ENCODE measurements at regions not wholly inside any gene's neighbourhood (a gene's known extent, or its start where the extent isn't known, plus 50 kb on each side); places are given as distances from the start of the nearest gene placed in this dataset.

- DNase-seq (ENCODE audit: insufficient read length): no peak
- no peak for TF ChIP-seq POLR2AphosphoS5 (IDR thresholded peaks at IDR 0.05; ENCODE audit: low read depth, low read length)
- TF ChIP-seq TAF1 (IDR thresholded peaks at IDR 0.05; ENCODE audit: borderline replicate concordance, low read depth, low read length): no peak
- no peak for TF ChIP-seq POLR2A (IDR thresholded peaks at IDR 0.05; ENCODE audit: low read depth, low read length)
- no peak for FAIRE-seq
These were observed 435.8 kb downstream of the SHQ1 start for GRCh38 chr3:72412340-72412956.

- DNase-seq (ENCODE audit: insufficient read length) (no peak), FAIRE-seq (no peak)
- no peak for TF ChIP-seq TAF1 (IDR thresholded peaks at IDR 0.05; ENCODE audit: borderline replicate concordance, low read depth, low read length)
- no peak for TF ChIP-seq POLR2A (IDR thresholded peaks at IDR 0.05; ENCODE audit: low read depth, low read length)
- no peak for TF ChIP-seq POLR2AphosphoS5 (IDR thresholded peaks at IDR 0.05; ENCODE audit: low read depth, low read length)
These were observed 436.4 kb downstream of the SHQ1 start for GRCh38 chr3:72411843-72412242.

- TF ChIP-seq TAF1 (IDR thresholded peaks at IDR 0.05; ENCODE audit: borderline replicate concordance, low read depth, low read length): no peak
- no peak for TF ChIP-seq POLR2A (IDR thresholded peaks at IDR 0.05; ENCODE audit: low read depth, low read length)
- TF ChIP-seq POLR2AphosphoS5 (IDR thresholded peaks at IDR 0.05; ENCODE audit: low read depth, low read length): no peak
- DNase-seq (ENCODE audit: insufficient read length) (no peak), FAIRE-seq (no peak)
These were observed 437.1 kb downstream of the SHQ1 start for GRCh38 chr3:72411126-72411525.

- DNase-seq (ENCODE audit: insufficient read length) (no peak), FAIRE-seq (no peak)
These were observed 439.1 kb downstream of the SHQ1 start for GRCh38 chr3:72408983-72409779.

GRCh38 chr3:72407766-72408165 lies 440.5 kb downstream of the SHQ1 start:
- peak; percentile 46 for FAIRE-seq
- DNase-seq (ENCODE audit: insufficient read length): no peak
- TF ChIP-seq TAF1 (IDR thresholded peaks at IDR 0.05; ENCODE audit: borderline replicate concordance, low read depth, low read length) (no peak), POLR2AphosphoS5 (IDR thresholded peaks at IDR 0.05; ENCODE audit: low read depth, low read length) (no peak), POLR2A (IDR thresholded peaks at IDR 0.05; ENCODE audit: low read depth, low read length) (no peak)

More at GRCh38 chr3:72408983-72409779, 439.1 kb downstream of the SHQ1 start:
- TF ChIP-seq POLR2A (IDR thresholded peaks at IDR 0.05; ENCODE audit: low read depth, low read length) (no peak), TAF1 (IDR thresholded peaks at IDR 0.05; ENCODE audit: borderline replicate concordance, low read depth, low read length) (no peak)

GRCh38 chr3:72405943-72406566 lies 442.2 kb downstream of the SHQ1 start:
- peak; percentile 21 for FAIRE-seq
- DNase-seq (ENCODE audit: insufficient read length): no peak

GRCh38 chr3:72401005-72401545 lies 447.2 kb downstream of the SHQ1 start:
- TF ChIP-seq POLR2A (IDR thresholded peaks at IDR 0.05; ENCODE audit: low read depth, low read length) (no peak), TAF1 (IDR thresholded peaks at IDR 0.05; ENCODE audit: borderline replicate concordance, low read depth, low read length) (no peak), POLR2AphosphoS5 (IDR thresholded peaks at IDR 0.05; ENCODE audit: low read depth, low read length) (no peak)
- FAIRE-seq: peak; percentile 27
- DNase-seq (ENCODE audit: insufficient read length): no peak

More at GRCh38 chr3:72405943-72406566, 442.2 kb downstream of the SHQ1 start:
- no peak for TF ChIP-seq TAF1 (IDR thresholded peaks at IDR 0.05; ENCODE audit: borderline replicate concordance, low read depth, low read length)
- no peak for TF ChIP-seq POLR2AphosphoS5 (IDR thresholded peaks at IDR 0.05; ENCODE audit: low read depth, low read length)
- no peak for TF ChIP-seq POLR2A (IDR thresholded peaks at IDR 0.05; ENCODE audit: low read depth, low read length)

- no peak for TF ChIP-seq POLR2A (IDR thresholded peaks at IDR 0.05; ENCODE audit: low read depth, low read length)
- TF ChIP-seq POLR2AphosphoS5 (IDR thresholded peaks at IDR 0.05; ENCODE audit: low read depth, low read length): no peak
- no peak for TF ChIP-seq TAF1 (IDR thresholded peaks at IDR 0.05; ENCODE audit: borderline replicate concordance, low read depth, low read length)
- FAIRE-seq (no peak), DNase-seq (ENCODE audit: insufficient read length) (no peak)
These were observed 449.5 kb downstream of the SHQ1 start for GRCh38 chr3:72398781-72399180.

- DNase-seq (ENCODE audit: insufficient read length) (no peak), FAIRE-seq (peak; percentile 42)
- TF ChIP-seq POLR2AphosphoS5 (IDR thresholded peaks at IDR 0.05; ENCODE audit: low read depth, low read length) (no peak), POLR2A (IDR thresholded peaks at IDR 0.05; ENCODE audit: low read depth, low read length) (no peak), TAF1 (IDR thresholded peaks at IDR 0.05; ENCODE audit: borderline replicate concordance, low read depth, low read length) (no peak)
These were observed 450.7 kb downstream of the SHQ1 start for GRCh38 chr3:72397586-72397985.

GRCh38 chr3:72396899-72397298 lies 451.3 kb downstream of the SHQ1 start:
- FAIRE-seq (no peak), DNase-seq (ENCODE audit: insufficient read length) (no peak)
- TF ChIP-seq POLR2A (IDR thresholded peaks at IDR 0.05; ENCODE audit: low read depth, low read length) (no peak), TAF1 (IDR thresholded peaks at IDR 0.05; ENCODE audit: borderline replicate concordance, low read depth, low read length) (no peak), POLR2AphosphoS5 (IDR thresholded peaks at IDR 0.05; ENCODE audit: low read depth, low read length) (no peak)

- TF ChIP-seq POLR2A (IDR thresholded peaks at IDR 0.05; ENCODE audit: low read depth, low read length) (no peak), POLR2AphosphoS5 (IDR thresholded peaks at IDR 0.05; ENCODE audit: low read depth, low read length) (no peak), TAF1 (IDR thresholded peaks at IDR 0.05; ENCODE audit: borderline replicate concordance, low read depth, low read length) (no peak)
- no peak for DNase-seq (ENCODE audit: insufficient read length)
- FAIRE-seq: no peak
These were observed 452.4 kb downstream of the SHQ1 start for GRCh38 chr3:72395776-72396311.
